ENCODE measurements at regions not wholly inside any gene's neighbourhood (a gene's known extent, or its start where the extent isn't known, plus 50 kb on each side); places are given as distances from the start of the nearest gene placed in this dataset.

DNA sequence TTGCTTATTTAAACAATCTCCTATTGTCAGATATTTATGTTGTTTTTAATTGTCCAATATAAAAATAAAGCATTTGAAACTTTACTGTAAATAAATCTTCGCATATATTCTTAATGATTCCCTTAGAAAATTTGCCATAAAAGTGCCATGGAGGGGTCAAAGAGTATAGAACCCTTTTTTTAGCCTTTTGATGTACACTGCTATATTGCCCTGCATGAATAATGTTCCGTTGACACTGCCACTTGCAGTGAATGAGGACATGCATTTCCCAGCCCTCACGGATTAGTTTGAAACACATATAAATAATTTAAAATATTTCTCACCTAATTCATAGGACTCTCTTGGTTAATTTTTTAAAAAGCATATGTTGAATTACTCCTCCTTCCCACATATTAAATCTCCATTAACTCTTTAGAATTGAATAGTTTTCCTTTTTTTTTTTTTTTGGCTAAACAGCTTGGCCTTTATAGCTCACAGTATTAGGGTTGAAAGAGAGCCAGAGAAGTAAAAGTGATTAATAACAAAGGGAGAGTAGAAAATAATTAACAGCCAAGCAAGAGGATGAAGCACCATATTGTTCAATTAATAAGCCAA is 129.8 kb upstream of the SGCD start:
- TF ChIP-seq FOS (IDR thresholded peaks at IDR 0.05; ENCODE audit: borderline replicate concordance, insufficient read depth, low read length) (no peak), CTCF (IDR thresholded peaks at IDR 0.05; ENCODE audit: extremely low read depth in 1 of 2, insufficient read depth in 1 of 2, low read depth in 1 of 2, low read length in 2 of 2) (no peak), POLR2A (IDR thresholded peaks at IDR 0.05; ENCODE audit: low read depth, low read length) (no peak), EZH2 (IDR thresholded peaks at IDR 0.05; ENCODE audit: borderline replicate concordance, low read depth, low read length, severe bottlenecking) (no peak), JUN (IDR thresholded peaks at IDR 0.05; ENCODE audit: borderline replicate concordance, insufficient read depth, insufficient read length, low read depth) (no peak), POLR2AphosphoS5 (IDR thresholded peaks at IDR 0.05; ENCODE audit: insufficient read depth, low read depth, low read length) (no peak), GATA2 (IDR thresholded peaks at IDR 0.05; ENCODE audit: insufficient read depth, insufficient read length, low read depth, low read length) (no peak), MYC (IDR thresholded peaks at IDR 0.05; ENCODE audit: low read depth, low read length) (no peak)
- TF ChIP-seq, protein P1, sequence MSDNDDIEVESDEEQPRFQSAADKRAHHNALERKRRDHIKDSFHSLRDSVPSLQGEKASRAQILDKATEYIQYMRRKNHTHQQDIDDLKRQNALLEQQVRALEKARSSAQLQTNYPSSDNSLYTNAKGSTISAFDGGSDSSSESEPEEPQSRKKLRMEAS (IDR thresholded peaks at IDR 0.05; ENCODE audit: insufficient read depth, insufficient read length): no peak

Data from endothelial cell of umbilical vein (primary cell).